Smooth muscle cell (in vitro differentiated cells): ENCODE measurements at regions not wholly inside any gene's neighbourhood (a gene's known extent, or its start where the extent isn't known, plus 50 kb on each side); places are given as distances from the start of the nearest gene placed in this dataset.

Experiments used
- DNase-seq: peaks from one replicate; lab custom pipeline; 2025; ENCODE audit not compliant: unreplicated experiment; lab: John Stamatoyannopoulos, UW
- H2AFZ ChIP-seq: fragments of 200-600 bp; sonication (generic); 2 replicates; pipeline ENCODE4 v1.6.0; 2016; ENCODE audit warnings: antibody characterized with exemption, low read depth, mild to moderate bottlenecking
- H3F3A ChIP-seq: fragments of 200-600 bp; sonication (generic); 2 replicates; pipeline ENCODE4 v1.6.0; 2017; ENCODE audit warnings: antibody characterized with exemption, low read depth
- H3K27ac ChIP-seq: fragments of 200-600 bp; sonication (generic); 2 replicates; pipeline ENCODE4 v1.5.1; 2016; ENCODE audit warnings: low read depth, mild to moderate bottlenecking
- H3K27me3 ChIP-seq: fragments of 200-600 bp; sonication (generic); 2 replicates; pipeline ENCODE4 v1.6.1; 2016; ENCODE audit warnings: low read depth, mild to moderate bottlenecking
- H3K36me3 ChIP-seq: fragments of 200-600 bp; sonication (generic); 2 replicates; pipeline ENCODE4 v1.5.1; 2016; ENCODE audit warnings: low read depth
- H3K4me1 ChIP-seq: fragments of 200-600 bp; sonication (generic); 2 replicates; pipeline ENCODE4 v1.5.1; 2016; ENCODE audit warnings: low read depth
- H3K4me2 ChIP-seq: fragments of 200-600 bp; sonication (generic); 2 replicates; pipeline ENCODE4 v1.6.0; 2016; ENCODE audit warnings: mild to moderate bottlenecking
- H3K4me3 ChIP-seq: fragments of 200-600 bp; sonication (generic); 2 replicates; pipeline ENCODE4 v1.5.1; 2016; ENCODE audit warnings: mild to moderate bottlenecking
- H3K79me2 ChIP-seq: fragments of 200-600 bp; sonication (generic); 2 replicates; pipeline ENCODE4 v1.6.0; 2016; ENCODE audit warnings: low read depth, mild to moderate bottlenecking
- H3K9ac ChIP-seq: fragments of 200-600 bp; sonication (generic); 2 replicates; pipeline ENCODE4 v1.6.0; 2016; ENCODE audit warnings: low read depth
- H3K9me3 ChIP-seq: fragments of 200-600 bp; sonication (generic); replicated peaks from 2 replicates; pipeline ENCODE4 v1.5.1; 2016; ENCODE audit warnings: low read depth
- H4K20me1 ChIP-seq: fragments of 200-600 bp; sonication (generic); 2 replicates; pipeline ENCODE4 v1.6.0; 2016; ENCODE audit warnings: low read depth
- CTCF ChIP-seq: fragments of 200-600 bp; sonication (generic); IDR thresholded peaks from 2 replicates; pipeline ENCODE4 v1.5.1; 2017; ENCODE audit warnings: borderline replicate concordance, mild to moderate bottlenecking, antibody characterized with exemption; ENCODE audit not compliant: insufficient read depth, poor library complexity, severe bottlenecking
- WGBS: methylation state at CpG from one replicate; pipeline ENCODE4 v1.1.7; 2016; ENCODE audit warnings: low lambda C conversion rate; 5-methylcytosine and 5-hydroxymethylcytosine counted together

GRCh38 chr7:52540041-52540440 lies 495.4 kb upstream of the POM121L12 start:
- no peak for DNase-seq
- Histone ChIP-seq H3K9me3 (no peaks in the 10 kb centered on the region), H3K27me3 (no peaks in the 10 kb centered on the region), H3F3A (no peaks in the 10 kb centered on the region), H3K4me3 (no peak overlapping the region), H3K4me2 (no peak overlapping the region), H4K20me1 (no peaks in the 10 kb centered on the region), H3K79me2 (no peaks in the 10 kb centered on the region), H3K36me3 (no peaks in the 10 kb centered on the region), H2AFZ (no peak overlapping the region), H3K27ac (no peak overlapping the region), H3K4me1 (no peaks in the 10 kb centered on the region), H3K9ac (no peak overlapping the region)
- TF ChIP-seq CTCF, result no peak
- WGBS, result 50% methylated on average over 2 of the region's 2 CpGs

GRCh38 chr7:52539414-52539813 lies 496.0 kb upstream of the POM121L12 start:
- H3K4me2 ChIP-seq, result no peak overlapping the region
- 94% methylated on average over 3 of the region's 3 CpGs for WGBS
- no peaks in the 10 kb centered on the region for H4K20me1 ChIP-seq

GRCh38 chr7:52537051-52537450 lies 498.4 kb upstream of the POM121L12 start:
- no peaks in the 10 kb centered on the region for H3K36me3 ChIP-seq
- no peak overlapping the region for H2AFZ ChIP-seq
- H3K27ac ChIP-seq, result no peak overlapping the region
- no peaks in the 10 kb centered on the region for H3K79me2 ChIP-seq
- no peaks in the 10 kb centered on the region for H4K20me1 ChIP-seq
- no peaks in the 10 kb centered on the region for H3K4me1 ChIP-seq
- H3K9me3 ChIP-seq, result no peaks in the 10 kb centered on the region
- no peaks in the 10 kb centered on the region for H3F3A ChIP-seq
- no peak for TF ChIP-seq CTCF
- H3K9ac ChIP-seq, result no peak overlapping the region
- H3K4me2 ChIP-seq, result no peak overlapping the region
- DNase-seq, result no peak
- no peak overlapping the region for H3K4me3 ChIP-seq
- 85% methylated on average over 4 of the region's 4 CpGs for whole genome bisulfite sequencing
- no peaks in the 10 kb centered on the region for H3K27me3 ChIP-seq

More at GRCh38 chr7:52539414-52539813, 496.0 kb upstream of the POM121L12 start:
- Histone ChIP-seq H3K9me3 (no peaks in the 10 kb centered on the region), H3K9ac (no peak overlapping the region), H3K79me2 (no peaks in the 10 kb centered on the region), H3K27me3 (no peaks in the 10 kb centered on the region), H3F3A (no peaks in the 10 kb centered on the region), H3K27ac (no peak overlapping the region), H2AFZ (no peak overlapping the region), H3K36me3 (no peaks in the 10 kb centered on the region), H3K4me3 (no peak overlapping the region), H3K4me1 (no peaks in the 10 kb centered on the region)
- no peak for TF ChIP-seq CTCF
- no peak for DNase-seq

GRCh38 chr7:52525772-52526341 lies 509.6 kb upstream of the POM121L12 start:
- 73% methylated on average over 3 of the region's 3 CpGs for WGBS
- no peak for TF ChIP-seq CTCF
- H3F3A ChIP-seq, result no peaks in the 10 kb centered on the region
- H3K4me3 ChIP-seq, result no peak overlapping the region
- H3K4me2 ChIP-seq, result no peak overlapping the region
- H3K9me3 ChIP-seq, result no peaks in the 10 kb centered on the region
- no peak overlapping the region for H3K9ac ChIP-seq
- no peak overlapping the region for H3K27ac ChIP-seq
- no peak overlapping the region for H2AFZ ChIP-seq
- no peaks in the 10 kb centered on the region for H4K20me1 ChIP-seq
- H3K79me2 ChIP-seq, result no peaks in the 10 kb centered on the region
- H3K4me1 ChIP-seq, result no peaks in the 10 kb centered on the region
- H3K36me3 ChIP-seq, result no peaks in the 10 kb centered on the region
- H3K27me3 ChIP-seq, result no peaks in the 10 kb centered on the region
- DNase-seq, result no peak
